ENCODE measurements at regions not wholly inside any gene's neighbourhood (a gene's known extent, or its start where the extent isn't known, plus 50 kb on each side); places are given as distances from the start of the nearest gene placed in this dataset.

DNA sequence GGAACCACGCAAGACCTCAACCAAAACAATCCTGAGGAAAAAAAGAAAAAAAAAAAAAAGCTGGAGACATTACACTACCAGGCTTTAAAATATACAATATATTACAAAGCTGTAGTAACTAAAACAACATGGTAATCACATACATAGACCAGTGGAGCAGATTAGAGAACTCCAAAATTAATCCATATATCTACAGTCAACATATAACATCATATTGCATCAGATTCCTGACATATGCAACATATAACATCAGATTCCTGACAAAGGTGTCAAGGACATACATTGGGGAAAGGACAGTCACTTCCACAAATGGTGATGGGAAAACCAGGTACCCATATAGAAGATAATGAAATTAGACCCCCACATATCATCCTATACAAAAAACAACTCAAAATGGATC is 145.8 kb downstream of the BTG1 start:
- Histone ChIP-seq H3K36me3 (ENCODE audit: control insufficient read depth in 4 of 4, insufficient read depth in 4 of 4, low read length in 4 of 4) (no peaks in the 10 kb centered on the region), H3K9ac (ENCODE audit: insufficient read depth in 1 of 2, low read length in 2 of 2) (no peak overlapping the region), H3K4me3 (no peak overlapping the region), H3K27ac (ENCODE audit: low read depth in 1 of 2, low read length in 1 of 2) (no peak overlapping the region), H3K9me3 (ENCODE audit: control insufficient read depth in 4 of 4, insufficient read depth in 3 of 4, low read length in 3 of 4) (no peaks in the 10 kb centered on the region), H3K27me3 (ENCODE audit: control insufficient read depth in 3 of 3, insufficient read depth in 3 of 3, low read length in 2 of 3) (no peaks in the 10 kb centered on the region), H3K4me1 (ENCODE audit: control insufficient read depth in 5 of 5, insufficient read depth in 5 of 5, low read length in 5 of 5) (peaks cover 0 to 14% (median 11%) of the 10 kb centered on the region in 5 donors)
- DNase-seq: no peak
- TF ChIP-seq, protein P1, sequence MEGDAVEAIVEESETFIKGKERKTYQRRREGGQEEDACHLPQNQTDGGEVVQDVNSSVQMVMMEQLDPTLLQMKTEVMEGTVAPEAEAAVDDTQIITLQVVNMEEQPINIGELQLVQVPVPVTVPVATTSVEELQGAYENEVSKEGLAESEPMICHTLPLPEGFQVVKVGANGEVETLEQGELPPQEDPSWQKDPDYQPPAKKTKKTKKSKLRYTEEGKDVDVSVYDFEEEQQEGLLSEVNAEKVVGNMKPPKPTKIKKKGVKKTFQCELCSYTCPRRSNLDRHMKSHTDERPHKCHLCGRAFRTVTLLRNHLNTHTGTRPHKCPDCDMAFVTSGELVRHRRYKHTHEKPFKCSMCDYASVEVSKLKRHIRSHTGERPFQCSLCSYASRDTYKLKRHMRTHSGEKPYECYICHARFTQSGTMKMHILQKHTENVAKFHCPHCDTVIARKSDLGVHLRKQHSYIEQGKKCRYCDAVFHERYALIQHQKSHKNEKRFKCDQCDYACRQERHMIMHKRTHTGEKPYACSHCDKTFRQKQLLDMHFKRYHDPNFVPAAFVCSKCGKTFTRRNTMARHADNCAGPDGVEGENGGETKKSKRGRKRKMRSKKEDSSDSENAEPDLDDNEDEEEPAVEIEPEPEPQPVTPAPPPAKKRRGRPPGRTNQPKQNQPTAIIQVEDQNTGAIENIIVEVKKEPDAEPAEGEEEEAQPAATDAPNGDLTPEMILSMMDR (IDR thresholded peaks at IDR 0.05; ENCODE audit: control extremely low read depth, extremely low read depth): no peak
- ATAC-seq (ENCODE audit: insufficient read depth, low FRiP score): no peak
- 95 to 100% methylated on average over 1 of the region's 1 CpG for WGBS, 2 donors

DNA sequence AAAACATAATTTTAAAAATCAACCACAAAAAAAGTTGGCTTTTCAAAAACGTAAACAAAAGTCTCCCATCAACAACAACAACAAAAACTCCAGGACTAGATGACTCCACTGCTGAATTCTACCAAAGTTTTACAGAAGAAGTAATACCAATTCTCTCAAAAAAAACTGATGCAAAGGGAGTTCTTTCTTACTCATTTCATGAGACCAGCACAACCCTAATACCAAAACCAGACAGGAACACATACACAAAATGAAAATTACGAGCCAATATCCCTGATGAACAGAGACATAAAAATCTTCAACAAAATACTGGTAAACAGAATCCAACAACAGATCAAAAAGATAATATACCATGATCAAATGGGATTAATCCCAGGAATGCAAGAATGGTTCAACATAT is 147.3 kb downstream of the BTG1 start:
- 93% methylated on average over 2 of the region's 2 CpGs for WGBS, 2 donors
- Histone ChIP-seq H3K4me3 (no peak overlapping the region), H3K27ac (ENCODE audit: low read depth in 1 of 2, low read length in 1 of 2) (no peak overlapping the region), H3K4me1 (ENCODE audit: control insufficient read depth in 5 of 5, insufficient read depth in 5 of 5, low read length in 5 of 5) (peaks cover 0 to 13% (median 8%) of the 10 kb centered on the region in 5 donors), H3K36me3 (ENCODE audit: control insufficient read depth in 4 of 4, insufficient read depth in 4 of 4, low read length in 4 of 4) (no peaks in the 10 kb centered on the region), H3K9me3 (ENCODE audit: control insufficient read depth in 4 of 4, insufficient read depth in 3 of 4, low read length in 3 of 4) (no peaks in the 10 kb centered on the region), H3K27me3 (ENCODE audit: control insufficient read depth in 3 of 3, insufficient read depth in 3 of 3, low read length in 2 of 3) (no peaks in the 10 kb centered on the region), H3K9ac (ENCODE audit: insufficient read depth in 1 of 2, low read length in 2 of 2) (no peak overlapping the region)
- TF ChIP-seq, protein P1 (IDR thresholded peaks at IDR 0.05; ENCODE audit: control extremely low read depth, extremely low read depth): no peak
- no peak for DNase-seq
- ATAC-seq (ENCODE audit: insufficient read depth, low FRiP score): no peak

DNA sequence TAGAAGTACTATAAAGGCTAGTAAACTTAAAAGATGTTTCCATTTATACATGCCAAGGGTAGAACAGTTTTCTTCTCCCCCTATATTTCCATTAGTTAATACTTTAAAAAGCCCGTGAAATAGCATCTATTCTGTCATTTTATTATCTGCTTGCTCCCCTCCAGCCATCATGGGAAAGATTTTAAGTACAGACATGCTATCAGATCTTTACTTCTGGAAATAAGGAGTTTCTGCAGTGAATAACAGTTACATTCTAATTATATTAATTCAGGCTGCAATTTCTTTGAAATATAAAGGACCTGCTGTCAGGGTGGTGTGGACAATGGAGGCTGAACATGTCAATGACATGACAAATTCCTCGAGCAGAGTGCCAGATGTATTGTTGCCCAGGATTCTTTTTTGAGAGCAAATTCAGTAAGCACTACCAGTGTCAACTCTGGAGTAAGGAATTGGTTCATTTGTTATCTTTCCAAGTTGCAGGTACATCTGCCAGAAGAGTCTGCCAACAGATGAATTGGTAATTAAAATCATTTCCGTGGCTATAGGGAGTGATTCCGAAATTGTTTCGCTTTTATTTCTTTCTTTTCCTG is 151.3 kb downstream of the BTG1 start:
- DNase-seq: no peak
- no peaks in the 10 kb centered on the region for H3K9me3 ChIP-seq (ENCODE audit: control insufficient read depth in 4 of 4, insufficient read depth in 3 of 4, low read length in 3 of 4)
- TF ChIP-seq, protein P1 (IDR thresholded peaks at IDR 0.05; ENCODE audit: control extremely low read depth, extremely low read depth): no peak

More for the DNA sequence above, 151.3 kb downstream of the BTG1 start:
- Histone ChIP-seq H3K27ac (ENCODE audit: low read depth in 1 of 2, low read length in 1 of 2) (no peak overlapping the region), H3K27me3 (ENCODE audit: control insufficient read depth in 3 of 3, insufficient read depth in 3 of 3, low read length in 2 of 3) (no peaks in the 10 kb centered on the region), H3K4me1 (ENCODE audit: control insufficient read depth in 5 of 5, insufficient read depth in 5 of 5, low read length in 5 of 5) (peaks cover 0 to 18% (median 0%) of the 10 kb centered on the region in 5 donors), H3K9ac (ENCODE audit: insufficient read depth in 1 of 2, low read length in 2 of 2) (no peak overlapping the region), H3K36me3 (ENCODE audit: control insufficient read depth in 4 of 4, insufficient read depth in 4 of 4, low read length in 4 of 4) (no peaks in the 10 kb centered on the region), H3K4me3 (no peak overlapping the region)
- 80 to 87% methylated on average over 5 of the region's 5 CpGs for WGBS, 2 donors
- no peak for ATAC-seq (ENCODE audit: insufficient read depth, low FRiP score)
